NCI-H524 treated with DMSO at 0.1 percent for 48 hours (cell line): ENCODE measurements at regions not wholly inside any gene's neighbourhood (a gene's known extent, or its start where the extent isn't known, plus 50 kb on each side); places are given as distances from the start of the nearest gene placed in this dataset.

Experiments used
- DNase-seq: peaks from one replicate; lab custom pipeline; 2025; lab: John Stamatoyannopoulos, UW

GRCh38 chr18:30072609-30073385 is 969.7 kb downstream of the DSC3 start:
- no peak for DNase-seq

GRCh38 chr18:30066288-30066687 is 976.3 kb downstream of the DSC3 start:
- no peak for DNase-seq

- DNase-seq = no peak
These were observed 985.1 kb downstream of the DSC3 start for GRCh38 chr18:30057398-30057797.

- DNase-seq = no peak
These were observed 986.0 kb downstream of the DSC3 start for GRCh38 chr18:30056528-30056927.

GRCh38 chr18:30044496-30044895 is 998.0 kb downstream of the DSC3 start:
- no peak for DNase-seq

- no peak for DNase-seq
These were observed 1003.3 kb downstream of the DSC3 start for GRCh38 chr18:30039201-30039600.

- no peak for DNase-seq
These were observed 1007.7 kb downstream of the DSC3 start for GRCh38 chr18:30034818-30035217.

- DNase-seq = no peak
These were observed 1026.4 kb downstream of the DSC3 start for GRCh38 chr18:30016179-30016578.

GRCh38 chr18:30004965-30005364 is 1037.6 kb downstream of the DSC3 start:
- no peak for DNase-seq

GRCh38 chr18:29982218-29982617 is 1060.3 kb downstream of the DSC3 start:
- no peak for DNase-seq

GRCh38 chr18:29979881-29980280 is 1062.7 kb downstream of the DSC3 start:
- no peak for DNase-seq

- no peak for DNase-seq
These were observed 1072.7 kb downstream of the DSC3 start for GRCh38 chr18:29969876-29970275.

GRCh38 chr18:29962579-29962978 is 1080.0 kb downstream of the DSC3 start:
- no peak for DNase-seq

- no peak for DNase-seq
These were observed 1082.0 kb downstream of the DSC3 start for GRCh38 chr18:29960539-29960938.

- DNase-seq = no peak
These were observed 1112.3 kb downstream of the DSC3 start for GRCh38 chr18:29930231-29930630.

GRCh38 chr18:29928081-29928480 is 1114.5 kb downstream of the DSC3 start:
- DNase-seq = peak; percentile 48

GRCh38 chr18:29925566-29925965 is 1117.0 kb downstream of the DSC3 start:
- no peak for DNase-seq

GRCh38 chr18:29912351-29912750 is 1130.2 kb downstream of the DSC3 start:
- peak; percentile 10 for DNase-seq

- no peak for DNase-seq
These were observed 1149.5 kb downstream of the DSC3 start for GRCh38 chr18:29892960-29893558.

- DNase-seq = no peak
These were observed 1159.4 kb downstream of the DSC3 start for GRCh38 chr18:29883114-29883513.

GRCh38 chr18:29882620-29883019 is 1159.9 kb downstream of the DSC3 start:
- no peak for DNase-seq

GRCh38 chr18:29879763-29880162 is 1162.8 kb downstream of the DSC3 start:
- DNase-seq = no peak

- DNase-seq = no peak
These were observed 1167.9 kb downstream of the DSC3 start for GRCh38 chr18:29874519-29875098.
